GM12878 (cell line): ENCODE measurements at regions not wholly inside any gene's neighbourhood (a gene's known extent, or its start where the extent isn't known, plus 50 kb on each side); places are given as distances from the start of the nearest gene placed in this dataset.

Source experiments
- ATAC-seq: fragments of 200-7000 bp; cut with Tn5 transposase; 3 replicates; pipeline ENCODE4 v1.9.1; 2020; ENCODE audit warnings: mild to moderate bottlenecking, moderate library complexity
- BruUV-seq: library from RNA; stranded (reverse); fragments of 400-500 nt; replicated peaks from 2 replicates; lab custom pipeline; 2021; lab: Mats Ljungman, UMichigan
- CTCF ChIA-PET: fragments of 300-600 bp; sonication (Branson Sonifier 250); formaldehyde crosslinking; extraction: SDS; loops from one replicate; lab custom pipeline; 2021; ENCODE audit warnings: inconsistent platforms; lab: Yijun Ruan, JAX
- POLR2A ChIA-PET: fragments of 350-600 bp; formaldehyde crosslinking; extraction: SDS; loops from one replicate; lab custom pipeline; 2021; ENCODE audit warnings: inconsistent platforms; lab: Charles Lee
- RAD21 ChIA-PET: fragments of 300-600 bp; sonication (Branson Sonifier 250); formaldehyde crosslinking; loops from one replicate; lab custom pipeline; 2023; ENCODE audit warnings: antibody characterized with exemption; ENCODE audit not compliant: unreplicated experiment; lab: Charles Lee
- SMC1A ChIA-PET: fragments of 300-600 bp; sonication (Branson Sonifier 250); formaldehyde crosslinking; loops from one replicate; lab custom pipeline; 2023; ENCODE audit not compliant: unreplicated experiment, uncharacterized antibody; lab: Charles Lee
- DNase-seq: peaks from one replicate; pipeline ENCODE4 v3.0.0-alpha.2; 2011; ENCODE audit warnings: low read depth, low spot score
- FAIRE-seq: peaks from 3 replicates; lab custom pipeline; 2011; peaks lifted over from hg19 to GRCh38; lab: Jason Lieb, UNC
- H2AFZ ChIP-seq: 2 replicates; pipeline ENCODE4 v1.6.0; 2011; ENCODE audit warnings: low read depth, low read length, control low read depth; ENCODE audit not compliant: control insufficient read depth
- H3K27ac ChIP-seq: 2 replicates; pipeline ENCODE4 v1.5.1; 2011; ENCODE audit warnings: control low read depth; ENCODE audit not compliant: control insufficient read depth, insufficient read depth
- H3K27me3 ChIP-seq, 2 experiments: replicated peaks in 1 of 2; 2 replicates each; pipeline versions ENCODE4 v1.6.0 to v1.6.1; 2011; ENCODE audit warnings: low read length in 1 of 2; ENCODE audit not compliant: control insufficient read depth in 2 of 2, insufficient read depth in 2 of 2
- H3K36me3 ChIP-seq, 2 experiments: 2 replicates each; pipeline ENCODE4 v1.5.1; 2011; ENCODE audit warnings: low read length in 1 of 2; ENCODE audit not compliant: control insufficient read depth in 2 of 2, insufficient read depth in 2 of 2
- H3K4me1 ChIP-seq: 2 replicates; pipeline ENCODE4 v1.6.1; 2011; ENCODE audit warnings: mild to moderate bottlenecking, low read length, moderate library complexity, mixed read lengths; ENCODE audit not compliant: control insufficient read depth, insufficient read depth
- H3K4me2 ChIP-seq: 2 replicates; pipeline ENCODE4 v1.6.0; 2011; ENCODE audit warnings: control low read depth; ENCODE audit not compliant: control insufficient read depth, insufficient read depth
- H3K4me3 ChIP-seq: fragments of 200-600 bp; sonication (generic); 2 replicates; pipeline ENCODE4 v1.5.1; 2016
- H3K79me2 ChIP-seq: 2 replicates; pipeline ENCODE4 v1.6.0; 2011; ENCODE audit warnings: low read length; ENCODE audit not compliant: control insufficient read depth, insufficient read depth
- H3K9ac ChIP-seq: 2 replicates; pipeline ENCODE4 v1.8.0; 2011; ENCODE audit warnings: low read length, control low read depth, mixed read lengths; ENCODE audit not compliant: control insufficient read depth, insufficient read depth
- H3K9me3 ChIP-seq: replicated peaks from 3 replicates; pipeline ENCODE4 v1.5.1; 2011; ENCODE audit warnings: mild to moderate bottlenecking, low read length; ENCODE audit not compliant: control insufficient read depth, insufficient read depth
- H4K20me1 ChIP-seq: 2 replicates; pipeline ENCODE4 v1.6.0; 2011; ENCODE audit not compliant: control insufficient read depth, insufficient read depth
- BMI1 ChIP-seq: fragments of 450-650 bp; IDR thresholded peaks from 2 replicates; pipeline ENCODE4 v1.6.1; 2016; ENCODE audit warnings: mild to moderate bottlenecking, moderate library complexity, borderline replicate concordance
- CTCF ChIP-seq, 3 experiments: IDR thresholded peaks in 2 of 3; conservative IDR thresholded peaks in 1 of 3; 2 replicates each; pipeline ENCODE4 v1.5.1; 2011; ENCODE audit warnings: low read depth in 3 of 3, low read length in 3 of 3, mild to moderate bottlenecking in 3 of 3, control low read depth in 2 of 3, moderate library complexity in 2 of 3, inconsistent platforms in 1 of 3, mixed read lengths in 1 of 3; ENCODE audit not compliant: control insufficient read depth in 2 of 3, insufficient read depth in 1 of 3; ENCODE audit errors: extremely low read depth in 1 of 3
- E2F4 ChIP-seq: IDR thresholded peaks from 2 replicates; pipeline ENCODE4 v1.6.1; 2012; ENCODE audit warnings: low read depth, low read length, improper control_type of control experiment
- LARP7 ChIP-seq: fragments of 450-650 bp; IDR thresholded peaks from 2 replicates; pipeline ENCODE4 v1.6.1; 2017; ENCODE audit warnings: mild to moderate bottlenecking
- MTA2 ChIP-seq: fragments of 450-650 bp; IDR thresholded peaks from 2 replicates; pipeline ENCODE4 v1.6.1; 2016; ENCODE audit warnings: low read depth, mild to moderate bottlenecking, moderate library complexity
- MYB ChIP-seq: fragments of 150-350 bp; IDR thresholded peaks from 2 replicates; pipeline ENCODE4 v1.6.1; 2014; ENCODE audit warnings: mild to moderate bottlenecking, low read depth, low read length, borderline replicate concordance
- NKRF ChIP-seq: fragments of 450-650 bp; conservative IDR thresholded peaks from 2 replicates; pipeline ENCODE4 v1.6.1; 2017; ENCODE audit warnings: mild to moderate bottlenecking, moderate library complexity
- PBX3 ChIP-seq: IDR thresholded peaks from 2 replicates; pipeline ENCODE4 v1.6.1; 2011; ENCODE audit warnings: mild to moderate bottlenecking, low read depth, low read length, moderate library complexity; ENCODE audit not compliant: insufficient replicate concordance
- RB1 ChIP-seq: fragments of 450-650 bp; formaldehyde crosslinking; IDR thresholded peaks from 2 replicates; pipeline ENCODE4 v1.6.1; 2017; ENCODE audit warnings: mild to moderate bottlenecking, borderline replicate concordance
- RCOR1 ChIP-seq: conservative IDR thresholded peaks from 2 replicates; pipeline ENCODE4 v1.6.1; 2012; ENCODE audit warnings: low read depth, low read length, improper control_type of control experiment
- STAT3 ChIP-seq: IDR thresholded peaks from 2 replicates; pipeline ENCODE4 v1.6.1; 2011; ENCODE audit warnings: low read depth, low read length, improper control_type of control experiment
- USF2 ChIP-seq: IDR thresholded peaks from 2 replicates; pipeline ENCODE4 v1.6.1; 2011; ENCODE audit warnings: low read depth, low read length, improper control_type of control experiment, borderline replicate concordance
- ZBTB33 ChIP-seq: fragments of 450-650 bp; IDR thresholded peaks from 2 replicates; pipeline ENCODE4 v1.6.1; 2017; ENCODE audit warnings: mild to moderate bottlenecking
- WGBS: methylation state at CpG from one replicate; pipeline ENCODE4 v1.1.6; 2016; ENCODE audit warnings: low lambda C conversion rate; ENCODE audit not compliant: insufficient replicate concordance, insufficient coverage; ENCODE audit errors: missing lambda C conversion rate; 5-methylcytosine and 5-hydroxymethylcytosine counted together
- in situ Hi-C: fragments of 300-500 bp; cut with MboI; formaldehyde crosslinking; loops from 9 replicates; pipeline ENCODE4 v1.14.3; 2018; ENCODE audit warnings: mixed read lengths
- intact Hi-C: fragments of 100-400 bp; cut with micrococcal nuclease; formaldehyde crosslinking; loops from one replicate; pipeline ENCODE4 v1.14.2; 2022; ENCODE audit not compliant: unreplicated experiment

- Histone ChIP-seq H3K27ac (no peak overlapping the region), H3K27me3 (no peaks in the 10 kb centered on the region), H3K9ac (no peak overlapping the region), H3K4me2 (no peak overlapping the region), H2AFZ (no peak overlapping the region), H4K20me1 (no peaks in the 10 kb centered on the region), H3K4me1 (no peaks in the 10 kb centered on the region), H3K36me3 (no peaks in the 10 kb centered on the region), H3K9me3 (no peaks in the 10 kb centered on the region; the same call in 2 of the 3 replicates), H3K79me2 (no peaks in the 10 kb centered on the region), H3K4me3 (no peak overlapping the region)
- CTCF ChIA-PET, result no interaction called here
- BruUV-seq, result no TSS peak
- RAD21 ChIA-PET, result no interaction called here
- SMC1A ChIA-PET, result no interaction called here
- in situ Hi-C loops, result no loop called here
- DNase-seq (no peak), ATAC-seq (no peak), FAIRE-seq (no peak)
- POLR2A ChIA-PET, result no interaction called here
- WGBS, result 58% methylated on average over 5 of the region's 5 CpGs
- intact Hi-C loops, result no loop called here
- TF ChIP-seq CTCF (IDR thresholded peaks at IDR 0.05 in 2 of 3, conservative IDR thresholded peaks at IDR 0.05 in 1 of 3; ENCODE audit: control insufficient read depth in 2 of 3, extremely low read depth in 1 of 3, insufficient read depth in 1 of 3, low read depth in 3 of 3, low read length in 3 of 3) (no peak), USF2 (no peak), STAT3 (no peak), MYB (no peak), BMI1 (no peak), MTA2 (no peak), NKRF (no peak), ZBTB33 (no peak), E2F4 (no peak), PBX3 (no peak), RCOR1 (no peak), RB1 (no peak), LARP7 (no peak)
Observed at GRCh38 chr21:20507783-20508182, 490.4 kb upstream of the NCAM2 start.
